HL-60 (cell line): ENCODE measurements at regions not wholly inside any gene's neighbourhood (a gene's known extent, or its start where the extent isn't known, plus 50 kb on each side); places are given as distances from the start of the nearest gene placed in this dataset.

Experiments used
- DNase-seq, 2 experiments: peaks; one replicate each; pipeline ENCODE4 v3.0.0-alpha.2; 2010 to 2020; ENCODE audit warnings: low read depth in 1 of 2, low spot score in 1 of 2
- H3K27ac ChIP-seq: fragments of 250-450 bp; sonication (Bioruptor Pico); replicated peaks from 2 replicates; pipeline ENCODE4 v1.5.1; 2020; ENCODE audit warnings: mild to moderate bottlenecking, moderate library complexity
- H3K27me3 ChIP-seq: fragments of 250-450 bp; sonication (Bioruptor Pico); 2 replicates; pipeline ENCODE4 v1.5.1; 2021; ENCODE audit warnings: mild to moderate bottlenecking, moderate library complexity; ENCODE audit not compliant: insufficient read depth, poor library complexity, severe bottlenecking
- H3K4me3 ChIP-seq: replicated peaks from 2 replicates; pipeline ENCODE4 v1.5.1; 2011; ENCODE audit warnings: mild to moderate bottlenecking, control low read depth, low read length; ENCODE audit not compliant: insufficient read depth
- CTCF ChIP-seq: IDR thresholded peaks from one replicate; pipeline ENCODE4 v1.5.1; 2011; ENCODE audit warnings: low read length, control low read depth, inconsistent platforms; ENCODE audit not compliant: insufficient read depth
- GABPA ChIP-seq: IDR thresholded peaks from 2 replicates; pipeline ENCODE4 v1.6.1; 2012; ENCODE audit warnings: low read depth
- POLR2AphosphoS5 ChIP-seq: IDR thresholded peaks from 2 replicates; pipeline ENCODE4 v1.6.1; 2012; ENCODE audit warnings: low read depth
- REST ChIP-seq: IDR thresholded peaks from 2 replicates; pipeline ENCODE4 v1.6.1; 2012; ENCODE audit warnings: low read depth; ENCODE audit not compliant: insufficient replicate concordance
- SPI1 ChIP-seq: IDR thresholded peaks from 2 replicates; pipeline ENCODE4 v1.6.1; 2012; ENCODE audit warnings: low read depth, mild to moderate bottlenecking, borderline replicate concordance

- TF ChIP-seq REST (no peak), GABPA (no peak), CTCF (no peak), SPI1 (no peak), POLR2AphosphoS5 (no peak)
- Histone ChIP-seq H3K27me3 (peaks cover 4% of the 10 kb centered on the region), H3K27ac (no peak overlapping the region), H3K4me3 (no peak overlapping the region)
- DNase-seq = no peak
Observed at GRCh38 chr18:73924307-73924706, 223.3 kb downstream of the FBXO15 start.

- TF ChIP-seq GABPA = no peak
- no peak for TF ChIP-seq CTCF
- TF ChIP-seq REST = no peak
- TF ChIP-seq SPI1 = no peak
- Histone ChIP-seq H3K4me3 (no peak overlapping the region), H3K27me3 (peaks cover 4% of the 10 kb centered on the region), H3K27ac (no peak overlapping the region)
- DNase-seq = no peak
Observed at GRCh38 chr18:73923866-73924265, 223.8 kb downstream of the FBXO15 start.

GRCh38 chr18:73920033-73920432, 227.6 kb downstream of the FBXO15 start:
- Histone ChIP-seq H3K27me3 (peaks cover 4% of the 10 kb centered on the region), H3K4me3 (no peak overlapping the region), H3K27ac (no peak overlapping the region)
- DNase-seq = no peak
- no peak for TF ChIP-seq REST
- no peak for TF ChIP-seq CTCF
- TF ChIP-seq SPI1 = no peak
- TF ChIP-seq POLR2AphosphoS5 = no peak
- TF ChIP-seq GABPA = no peak
